OCI-LY3 (cell line): ENCODE measurements at regions not wholly inside any gene's neighbourhood (a gene's known extent, or its start where the extent isn't known, plus 50 kb on each side); places are given as distances from the start of the nearest gene placed in this dataset.

Experiments used
- H2AFZ ChIP-seq: fragments of 200-600, 300-600 bp; shearing (Covaris generic); 2 replicates; pipeline ENCODE4 v1.6.0; 2014; ENCODE audit warnings: antibody characterized with exemption, low read depth, low read length
- H3K27ac ChIP-seq: fragments of 200-600, 300-600 bp; sonication (generic); 2 replicates; pipeline ENCODE4 v1.5.1; 2014; ENCODE audit warnings: mild to moderate bottlenecking, low read length, moderate library complexity, mixed read lengths
- H3K27me3 ChIP-seq: fragments of 200-600, 300-600 bp; sonication (generic); 2 replicates; pipeline ENCODE4 v1.6.1; 2014; ENCODE audit warnings: low read depth, low read length, mixed read lengths
- H3K36me3 ChIP-seq: fragments of 200-600, 300-600 bp; sonication (generic); replicated peaks from 2 replicates; pipeline ENCODE3; 2014; ENCODE audit warnings: low read depth, low read length, mixed read lengths
- H3K4me1 ChIP-seq: fragments of 300-600, 200-600 bp; sonication (generic); 2 replicates; pipeline ENCODE4 v1.6.1; 2014; ENCODE audit warnings: low read length, mixed read lengths
- H3K4me2 ChIP-seq: fragments of 200-600, 300-600 bp; sonication (generic); 2 replicates; pipeline ENCODE4 v1.6.1; 2014; ENCODE audit warnings: low read length, mixed read lengths
- H3K4me3 ChIP-seq: fragments of 300-600, 200-600 bp; sonication (generic); 2 replicates; pipeline ENCODE4 v1.5.1; 2014; ENCODE audit warnings: antibody characterized with exemption, mild to moderate bottlenecking, low read length, moderate library complexity
- H3K79me2 ChIP-seq: fragments of 300-600, 200-600 bp; shearing (Covaris generic); 2 replicates; pipeline ENCODE4 v1.6.1; 2014; ENCODE audit warnings: mild to moderate bottlenecking, low read length, mixed read lengths
- H3K9ac ChIP-seq: fragments of 300-600, 200-600 bp; shearing (Covaris generic); 2 replicates; pipeline ENCODE4 v1.6.0; 2014; ENCODE audit warnings: mild to moderate bottlenecking, low read length, moderate library complexity
- H3K9me3 ChIP-seq: fragments of 200-600, 300-600 bp; shearing (Covaris generic); 2 replicates; pipeline ENCODE4 v1.6.1; 2014; ENCODE audit warnings: low read length, mixed read lengths; ENCODE audit not compliant: insufficient read depth
- H4K20me1 ChIP-seq: fragments of 200-600, 300-600 bp; sonication (generic); 2 replicates; pipeline ENCODE4 v1.6.1; 2016; ENCODE audit warnings: low read length, mixed read lengths; ENCODE audit not compliant: insufficient read depth
- EZH2phosphoT487 ChIP-seq: fragments of 200-600 bp; shearing (Covaris generic); IDR thresholded peaks from 2 replicates; pipeline ENCODE4 v1.6.1; 2018; ENCODE audit warnings: antibody characterized with exemption, mixed run types, low read depth
- TF ChIP-seq, protein P1 (sequence below): fragments of 200-600, 300-600 bp; sonication (generic); IDR thresholded peaks from 2 replicates; pipeline ENCODE4 v1.5.1; 2014; ENCODE audit warnings: antibody characterized with exemption, low read length, low read depth

DNA sequence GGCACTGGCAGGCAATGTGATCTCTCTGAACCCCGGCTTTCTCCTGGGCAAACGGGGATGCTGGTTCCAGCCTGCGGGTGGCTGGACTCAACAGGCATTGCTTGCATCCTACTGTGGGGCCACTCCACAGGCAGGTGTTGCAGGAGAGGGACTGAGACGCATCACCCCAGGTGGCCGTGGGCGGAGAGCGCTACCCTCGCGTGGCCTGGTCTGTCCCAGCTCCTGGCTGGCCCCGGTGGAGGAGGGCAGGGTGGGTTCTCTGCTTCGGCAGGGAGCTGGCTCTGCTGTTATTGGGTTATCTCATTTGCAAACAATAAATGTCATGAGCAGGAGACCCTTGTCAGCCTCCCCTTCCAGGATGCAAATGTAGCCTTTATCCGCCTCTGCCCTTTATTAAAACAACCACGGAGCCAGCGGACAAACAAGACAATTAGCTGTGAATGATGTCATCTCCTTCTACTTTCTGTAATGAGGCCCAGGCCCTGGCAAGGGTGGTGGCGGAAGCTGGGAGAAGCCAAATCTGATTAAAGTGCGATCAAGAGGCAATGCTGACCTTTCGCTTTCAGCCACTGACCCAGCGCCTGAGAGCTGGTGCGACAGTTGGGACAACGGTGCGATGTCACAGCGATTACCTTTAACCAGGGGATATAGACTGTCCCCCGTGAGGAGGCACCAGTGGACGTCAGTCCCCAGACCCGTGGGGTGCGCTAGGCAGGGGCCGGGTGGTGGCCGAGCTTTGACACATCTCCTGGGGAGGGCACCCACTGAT lies 161.8 kb downstream of the KIF26A start:
- Histone ChIP-seq H3K9ac (no peak overlapping the region), H3K36me3 (no peaks in the 10 kb centered on the region), H3K4me3 (no peak overlapping the region), H3K27ac (no peak overlapping the region), H3K4me2 (no peak overlapping the region), H4K20me1 (no peaks in the 10 kb centered on the region), H3K79me2 (no peaks in the 10 kb centered on the region), H3K4me1 (no peaks in the 10 kb centered on the region), H3K27me3 (no peaks in the 10 kb centered on the region), H3K9me3 (no peaks in the 10 kb centered on the region), H2AFZ (no peak overlapping the region)
- TF ChIP-seq, protein P1, sequence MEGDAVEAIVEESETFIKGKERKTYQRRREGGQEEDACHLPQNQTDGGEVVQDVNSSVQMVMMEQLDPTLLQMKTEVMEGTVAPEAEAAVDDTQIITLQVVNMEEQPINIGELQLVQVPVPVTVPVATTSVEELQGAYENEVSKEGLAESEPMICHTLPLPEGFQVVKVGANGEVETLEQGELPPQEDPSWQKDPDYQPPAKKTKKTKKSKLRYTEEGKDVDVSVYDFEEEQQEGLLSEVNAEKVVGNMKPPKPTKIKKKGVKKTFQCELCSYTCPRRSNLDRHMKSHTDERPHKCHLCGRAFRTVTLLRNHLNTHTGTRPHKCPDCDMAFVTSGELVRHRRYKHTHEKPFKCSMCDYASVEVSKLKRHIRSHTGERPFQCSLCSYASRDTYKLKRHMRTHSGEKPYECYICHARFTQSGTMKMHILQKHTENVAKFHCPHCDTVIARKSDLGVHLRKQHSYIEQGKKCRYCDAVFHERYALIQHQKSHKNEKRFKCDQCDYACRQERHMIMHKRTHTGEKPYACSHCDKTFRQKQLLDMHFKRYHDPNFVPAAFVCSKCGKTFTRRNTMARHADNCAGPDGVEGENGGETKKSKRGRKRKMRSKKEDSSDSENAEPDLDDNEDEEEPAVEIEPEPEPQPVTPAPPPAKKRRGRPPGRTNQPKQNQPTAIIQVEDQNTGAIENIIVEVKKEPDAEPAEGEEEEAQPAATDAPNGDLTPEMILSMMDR, result no peak
- no peak for TF ChIP-seq EZH2phosphoT487

- no peaks in the 10 kb centered on the region for H3K36me3 ChIP-seq
- no peaks in the 10 kb centered on the region for H3K79me2 ChIP-seq
- TF ChIP-seq EZH2phosphoT487, result no peak
- TF ChIP-seq, protein P1, result no peak
- H3K27ac ChIP-seq, result no peak overlapping the region
- no peak overlapping the region for H3K4me2 ChIP-seq
- no peaks in the 10 kb centered on the region for H3K9me3 ChIP-seq
- H3K27me3 ChIP-seq, result no peaks in the 10 kb centered on the region
- no peaks in the 10 kb centered on the region for H4K20me1 ChIP-seq
- no peak overlapping the region for H3K9ac ChIP-seq
- H2AFZ ChIP-seq, result no peak overlapping the region
- H3K4me1 ChIP-seq, result no peaks in the 10 kb centered on the region
- H3K4me3 ChIP-seq, result no peak overlapping the region
These were observed 163.5 kb downstream of the KIF26A start for GRCh38 chr14:104301731-104302460.

- Histone ChIP-seq H3K36me3 (no peaks in the 10 kb centered on the region), H3K4me2 (no peak overlapping the region), H3K9me3 (no peaks in the 10 kb centered on the region)
These were observed 164.5 kb downstream of the KIF26A start for GRCh38 chr14:104302794-104303405.

More at GRCh38 chr14:104302794-104303405, 164.5 kb downstream of the KIF26A start:
- H3K9ac ChIP-seq, result no peak overlapping the region
- no peaks in the 10 kb centered on the region for H3K27me3 ChIP-seq
- H3K27ac ChIP-seq, result no peak overlapping the region
- no peak overlapping the region for H3K4me3 ChIP-seq
- no peaks in the 10 kb centered on the region for H3K4me1 ChIP-seq
- TF ChIP-seq EZH2phosphoT487, result no peak
- TF ChIP-seq, protein P1, result no peak
- no peak overlapping the region for H2AFZ ChIP-seq
- H4K20me1 ChIP-seq, result no peaks in the 10 kb centered on the region
- no peaks in the 10 kb centered on the region for H3K79me2 ChIP-seq
